ENCODE measurements at regions not wholly inside any gene's neighbourhood (a gene's known extent, or its start where the extent isn't known, plus 50 kb on each side); places are given as distances from the start of the nearest gene placed in this dataset.

GRCh38 chr9:107674721-107675277 is 185.2 kb upstream of the KLF4 start:
- peaks cover 2% of the 10 kb centered on the region for H3K4me1 Mint-ChIP-seq
- Histone ChIP-seq H3K9me3 (ENCODE audit: control extremely low read depth in 1 of 3, control insufficient read depth in 2 of 3, insufficient read depth in 1 of 3, low read length in 2 of 3) (no peaks in the 10 kb centered on the region), H3K9ac (ENCODE audit: low read length) (no peak overlapping the region), H3K27ac (ENCODE audit: low read length in 2 of 2) (no peak overlapping the region), H4K20me1 (ENCODE audit: control insufficient read depth, insufficient read depth, low read length, poor library complexity, severe bottlenecking) (no peaks in the 10 kb centered on the region), H3K4me3 (ENCODE audit: control extremely low read depth in 1 of 5, extremely low read depth in 1 of 5, insufficient read depth in 1 of 5, low read depth in 2 of 5, low read length in 4 of 5) (no peak overlapping the region), H3K4me1 (ENCODE audit: control insufficient read depth in 2 of 2, insufficient read depth in 2 of 2, low read length in 2 of 2) (no peaks in the 10 kb centered on the region), H3K4me2 (replicated peaks; ENCODE audit: low read depth, low read length, poor library complexity, severe bottlenecking) (no peak overlapping the region), H3K27me3 (replicated peaks in 1 of 4; ENCODE audit: control extremely low read depth in 1 of 4, control insufficient read depth in 3 of 4, insufficient read depth in 4 of 4, low read length in 3 of 4) (no peaks in the 10 kb centered on the region), H2AFZ (ENCODE audit: insufficient read depth, low read depth, low read length, poor library complexity, severe bottlenecking) (no peak overlapping the region), H3K36me3 (replicated peaks in 1 of 2; ENCODE audit: control extremely low read depth in 1 of 2, control insufficient read depth in 1 of 2, extremely low read depth in 1 of 2, insufficient read depth in 2 of 2, low read length in 1 of 2) (no peaks in the 10 kb centered on the region), H3K79me2 (ENCODE audit: control insufficient read depth, insufficient read depth, low read length) (no peaks in the 10 kb centered on the region)
- intact Hi-C loops (cut with micrococcal nuclease) = no loop called here
- POLR2A ChIA-PET = no interaction called here
- DNase-seq = no peak
- no peak for TF ChIP-seq CTCF (IDR thresholded peaks at IDR 0.05)
- no peak for TF ChIP-seq EZH2 (IDR thresholded peaks at IDR 0.05; ENCODE audit: borderline replicate concordance, insufficient read depth, low read depth, low read length, poor library complexity, severe bottlenecking)
- no peak overlapping the region for H3K27ac Mint-ChIP-seq
- H3K9me3 Mint-ChIP-seq (ENCODE audit: insufficient read depth) = no peaks in the 10 kb centered on the region
- peaks cover 7% of the 10 kb centered on the region for H3K27me3 Mint-ChIP-seq
- no peak overlapping the region for H3K4me3 Mint-ChIP-seq
- WGBS (ENCODE audit: insufficient coverage) = 84% methylated on average over 4 of the region's 5 CpGs
- no peak for ATAC-seq (ENCODE audit: low read depth)
- CTCF ChIA-PET = no interaction called here

GRCh38 chr9:107673861-107674720 is 184.5 kb upstream of the KLF4 start:
- H3K36me3 ChIP-seq (replicated peaks in 1 of 2; ENCODE audit: control extremely low read depth in 1 of 2, control insufficient read depth in 1 of 2, extremely low read depth in 1 of 2, insufficient read depth in 2 of 2, low read length in 1 of 2) = no peaks in the 10 kb centered on the region
- no peak overlapping the region for H3K27ac ChIP-seq (ENCODE audit: low read length in 2 of 2)
- no peaks in the 10 kb centered on the region for H3K9me3 ChIP-seq (ENCODE audit: control extremely low read depth in 1 of 3, control insufficient read depth in 2 of 3, insufficient read depth in 1 of 3, low read length in 2 of 3)
- H3K4me3 Mint-ChIP-seq = no peak overlapping the region
- intact Hi-C loops (cut with micrococcal nuclease) = no loop called here
- no peak overlapping the region for H3K27ac Mint-ChIP-seq
- no peak overlapping the region for H3K4me2 ChIP-seq (replicated peaks; ENCODE audit: low read depth, low read length, poor library complexity, severe bottlenecking)
- no peak overlapping the region for H2AFZ ChIP-seq (ENCODE audit: insufficient read depth, low read depth, low read length, poor library complexity, severe bottlenecking)
- no peaks in the 10 kb centered on the region for H3K79me2 ChIP-seq (ENCODE audit: control insufficient read depth, insufficient read depth, low read length)
- H3K4me1 ChIP-seq (ENCODE audit: control insufficient read depth in 2 of 2, insufficient read depth in 2 of 2, low read length in 2 of 2) = no peaks in the 10 kb centered on the region
- H3K4me3 ChIP-seq (ENCODE audit: control extremely low read depth in 1 of 5, extremely low read depth in 1 of 5, insufficient read depth in 1 of 5, low read depth in 2 of 5, low read length in 4 of 5) = no peak overlapping the region
- ATAC-seq (ENCODE audit: low read depth) (no peak), DNase-seq (no peak)
- ChIA-PET CTCF (no interaction called here), POLR2A (no interaction called here)
- no peaks in the 10 kb centered on the region for H4K20me1 ChIP-seq (ENCODE audit: control insufficient read depth, insufficient read depth, low read length, poor library complexity, severe bottlenecking)
- WGBS (ENCODE audit: insufficient coverage) = 60% methylated on average over 1 of the region's 3 CpGs
- peaks cover 2% of the 10 kb centered on the region for H3K4me1 Mint-ChIP-seq
- H3K27me3 ChIP-seq (replicated peaks in 1 of 4; ENCODE audit: control extremely low read depth in 1 of 4, control insufficient read depth in 3 of 4, insufficient read depth in 4 of 4, low read length in 3 of 4) = no peaks in the 10 kb centered on the region
- TF ChIP-seq CTCF (IDR thresholded peaks at IDR 0.05) = no peak
- TF ChIP-seq EZH2 (IDR thresholded peaks at IDR 0.05; ENCODE audit: borderline replicate concordance, insufficient read depth, low read depth, low read length, poor library complexity, severe bottlenecking) = no peak
- peaks cover 7% of the 10 kb centered on the region for H3K27me3 Mint-ChIP-seq
- no peaks in the 10 kb centered on the region for H3K9me3 Mint-ChIP-seq (ENCODE audit: insufficient read depth)
- no peak overlapping the region for H3K9ac ChIP-seq (ENCODE audit: low read length)

Data from B cell (primary cell).